Fibroblast of mammary gland (primary cell): ENCODE measurements at regions not wholly inside any gene's neighbourhood (a gene's known extent, or its start where the extent isn't known, plus 50 kb on each side); places are given as distances from the start of the nearest gene placed in this dataset.

ENCODE experiments used
- DNase-seq: peaks from one replicate; pipeline ENCODE4 v3.0.0-alpha.2; 2010; ENCODE audit warnings: low read depth
- H3K4me3 ChIP-seq: 2 replicates; pipeline ENCODE4 v1.5.1; 2011; ENCODE audit warnings: low read depth, mild to moderate bottlenecking, low read length, moderate library complexity; ENCODE audit not compliant: control insufficient read depth
- CTCF ChIP-seq: conservative IDR thresholded peaks from 2 replicates; pipeline ENCODE4 v1.5.1; 2011; ENCODE audit warnings: low read depth, low read length, inconsistent platforms; ENCODE audit not compliant: control insufficient read depth, insufficient read depth

- DNase-seq = no peak
- no peak overlapping the region for H3K4me3 ChIP-seq
- no peak for TF ChIP-seq CTCF
Observed at GRCh38 chr22:48427731-48428211, 1399.9 kb downstream of the BRD1 start.

- TF ChIP-seq CTCF = no peak
- H3K4me3 ChIP-seq = no peak overlapping the region
- DNase-seq = no peak
Observed at GRCh38 chr22:48426466-48427380, 1401.0 kb downstream of the BRD1 start.

GRCh38 chr22:48425641-48426040 is 1402.0 kb downstream of the BRD1 start:
- no peak overlapping the region for H3K4me3 ChIP-seq
- TF ChIP-seq CTCF = no peak
- DNase-seq = no peak

- DNase-seq = no peak
- TF ChIP-seq CTCF = no peak
Observed at GRCh38 chr22:48425091-48425506, 1402.6 kb downstream of the BRD1 start.

GRCh38 chr22:48424661-48425060 is 1403.0 kb downstream of the BRD1 start:
- no peak for DNase-seq
- TF ChIP-seq CTCF = no peak
- H3K4me3 ChIP-seq = no peak overlapping the region

More at GRCh38 chr22:48425091-48425506, 1402.6 kb downstream of the BRD1 start:
- H3K4me3 ChIP-seq = no peak overlapping the region

GRCh38 chr22:48424201-48424627 is 1403.5 kb downstream of the BRD1 start:
- DNase-seq = no peak
- no peak for TF ChIP-seq CTCF
- no peak overlapping the region for H3K4me3 ChIP-seq
